GM23248 (cell line): ENCODE measurements at regions not wholly inside any gene's neighbourhood (a gene's known extent, or its start where the extent isn't known, plus 50 kb on each side); places are given as distances from the start of the nearest gene placed in this dataset.

Source experiments
- EZH2 ChIP-seq: fragments of 200-600 bp; sonication (generic); IDR thresholded peaks from 2 replicates; pipeline ENCODE4 v1.6.1; 2018; ENCODE audit warnings: antibody characterized with exemption, mild to moderate bottlenecking; ENCODE audit not compliant: insufficient read depth, poor library complexity, severe bottlenecking
- EZH2phosphoT487 ChIP-seq: fragments of 200-600 bp; sonication (generic); IDR thresholded peaks from 2 replicates; pipeline ENCODE4 v1.6.1; 2018; ENCODE audit warnings: antibody characterized with exemption, moderate library complexity, mild to moderate bottlenecking, low read depth; ENCODE audit not compliant: insufficient read depth

- TF ChIP-seq EZH2 (no peak), EZH2phosphoT487 (no peak)
These were observed 1396.9 kb upstream of the ZEB2 start for GRCh38 chr2:145916799-145917198.
